Neuronal stem cell (in vitro differentiated cells): ENCODE measurements at regions not wholly inside any gene's neighbourhood (a gene's known extent, or its start where the extent isn't known, plus 50 kb on each side); places are given as distances from the start of the nearest gene placed in this dataset.

Source experiments
- DNase-seq: peaks from one replicate; pipeline ENCODE4 v3.0.0-alpha.2; 2013; ENCODE audit warnings: low spot score
- H2AFZ ChIP-seq: one replicate; pipeline ENCODE4 v1.6.1; 2013; ENCODE audit warnings: mild to moderate bottlenecking, low read length, inconsistent platforms
- H2AK5ac ChIP-seq: 2 replicates; pipeline ENCODE4 v1.6.1; 2013; ENCODE audit warnings: low read depth, mild to moderate bottlenecking, inconsistent platforms, low read length, moderate library complexity, mixed read lengths
- H2BK120ac ChIP-seq: 2 replicates; pipeline ENCODE4 v1.6.1; 2013; ENCODE audit warnings: low read depth, mild to moderate bottlenecking, inconsistent platforms, low read length, moderate library complexity, mixed read lengths
- H2BK12ac ChIP-seq: one replicate; pipeline ENCODE4 v1.6.1; 2013; ENCODE audit warnings: low read length, inconsistent platforms
- H2BK15ac ChIP-seq: 2 replicates; pipeline ENCODE4 v1.6.1; 2013; ENCODE audit warnings: mild to moderate bottlenecking, low read length, inconsistent platforms, mixed read lengths
- H2BK5ac ChIP-seq: one replicate; pipeline ENCODE4 v1.6.1; 2013; ENCODE audit warnings: inconsistent platforms, mild to moderate bottlenecking, low read length, moderate library complexity
- H3K14ac ChIP-seq: one replicate; pipeline ENCODE4 v1.6.1; 2013; ENCODE audit warnings: low read length, inconsistent platforms
- H3K18ac ChIP-seq: 2 replicates; pipeline ENCODE4 v1.6.1; 2013; ENCODE audit warnings: low read length, inconsistent platforms
- H3K23ac ChIP-seq: 2 replicates; pipeline ENCODE4 v1.6.1; 2013; ENCODE audit warnings: low read depth, mild to moderate bottlenecking, mixed read lengths, low read length, inconsistent platforms; ENCODE audit not compliant: poor library complexity
- H3K27ac ChIP-seq: replicated peaks from 3 replicates; pipeline ENCODE4 v1.5.1; 2013; ENCODE audit warnings: low read length, inconsistent platforms
- H3K27me3 ChIP-seq, 3 experiments: 2 replicates each; pipeline ENCODE4 v1.6.1; 2013; ENCODE audit warnings: low read length in 3 of 3, mild to moderate bottlenecking in 2 of 3, inconsistent platforms in 1 of 3, low read depth in 1 of 3, mixed read lengths in 1 of 3, moderate library complexity in 1 of 3; ENCODE audit not compliant: control insufficient read depth in 3 of 3, insufficient read depth in 3 of 3
- H3K36me3 ChIP-seq, 2 donors: replicated peaks in 1 of 2; 2 replicates each; pipeline ENCODE4 v1.6.1; 2013; ENCODE audit warnings: low read length in 2 of 2; ENCODE audit not compliant: control insufficient read depth in 2 of 2, insufficient read depth in 2 of 2
- H3K4ac ChIP-seq: 2 replicates; pipeline ENCODE4 v1.6.1; 2013; ENCODE audit warnings: inconsistent platforms, mild to moderate bottlenecking, low read length, moderate library complexity
- H3K4me1 ChIP-seq, 2 donors: 1 replicate in 1 of 2; 2 replicates in 1 of 2; pipeline ENCODE4 v1.6.1; 2013; ENCODE audit warnings: low read length in 2 of 2, low read depth in 1 of 2; ENCODE audit not compliant: control insufficient read depth in 2 of 2, insufficient read depth in 1 of 2
- H3K4me2 ChIP-seq: one replicate; pipeline ENCODE4 v1.6.1; 2013; ENCODE audit warnings: mild to moderate bottlenecking, low read length, inconsistent platforms; ENCODE audit not compliant: insufficient read depth, poor library complexity, severe bottlenecking
- H3K4me3 ChIP-seq, 2 donors: 2 replicates each; pipeline ENCODE4 v1.5.1; 2013; ENCODE audit warnings: low read length in 2 of 2, mild to moderate bottlenecking in 2 of 2, inconsistent platforms in 1 of 2, moderate library complexity in 1 of 2
- H3K79me1 ChIP-seq: one replicate; pipeline ENCODE4 v1.6.1; 2013; ENCODE audit warnings: low read depth, mild to moderate bottlenecking, inconsistent platforms, low read length, moderate library complexity
- H3K9ac ChIP-seq: one replicate; pipeline ENCODE4 v1.6.1; 2013; ENCODE audit warnings: mild to moderate bottlenecking, low read depth, low read length, inconsistent platforms; ENCODE audit not compliant: poor library complexity
- H3K9me3 ChIP-seq, 2 donors: replicated peaks in 1 of 2; 2 replicates each; pipeline versions ENCODE3 to v1.6.1; 2013; ENCODE audit warnings: low read length in 2 of 2, mild to moderate bottlenecking in 2 of 2, inconsistent platforms in 1 of 2, low read depth in 1 of 2, mixed read lengths in 1 of 2, moderate library complexity in 1 of 2; ENCODE audit not compliant: control insufficient read depth in 2 of 2, insufficient read depth in 1 of 2
- H4K8ac ChIP-seq: one replicate; pipeline ENCODE4 v1.6.1; 2013; ENCODE audit warnings: low read depth, mild to moderate bottlenecking, inconsistent platforms, low read length, moderate library complexity
- H4K91ac ChIP-seq: one replicate; pipeline ENCODE4 v1.6.1; 2013; ENCODE audit warnings: low read length, low read depth, mild to moderate bottlenecking, inconsistent platforms; ENCODE audit not compliant: poor library complexity
- WGBS, 2 donors: extraction: QIAGEN DNeasy Blood & Tissue Kit; methylation state at CpG; one replicate each; pipeline ENCODE4 v1.1.7; 2013; ENCODE audit warnings: missing lambda C conversion rate in 2 of 2, mixed read lengths in 1 of 2; ENCODE audit not compliant: insufficient read length in 2 of 2, insufficient replicate concordance in 1 of 2; ENCODE audit errors: extremely low coverage in 2 of 2; 5-methylcytosine and 5-hydroxymethylcytosine counted together

DNA sequence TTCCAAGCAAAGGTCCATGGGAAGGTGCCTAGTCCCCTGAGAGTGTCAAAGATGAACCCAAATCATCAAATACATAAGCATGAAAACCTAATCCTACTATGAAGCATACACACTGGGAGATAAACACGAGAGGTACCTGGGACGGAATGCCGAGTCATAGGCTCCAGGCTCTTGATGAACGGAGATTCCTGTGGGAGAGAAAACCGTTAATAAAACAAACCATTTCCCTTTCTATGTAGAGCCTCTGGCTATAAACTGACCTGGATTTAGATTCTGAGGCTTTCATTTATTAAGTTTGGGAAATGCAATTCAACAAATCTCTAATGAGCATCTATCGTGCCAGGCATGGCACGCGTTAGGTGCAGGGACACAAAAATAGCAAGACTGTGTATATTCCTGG is 206.4 kb upstream of the IL12B start:
- Histone ChIP-seq H3K14ac (no peak overlapping the region), H2BK120ac (no peak overlapping the region), H3K4me2 (no peak overlapping the region), H4K8ac (no peak overlapping the region), H3K4me1 (no peaks in the 10 kb centered on the region), H3K4me3 (no peak overlapping the region), H2AK5ac (no peak overlapping the region), H3K9me3 (no peaks in the 10 kb centered on the region), H2BK5ac (no peak overlapping the region), H3K4ac (no peak overlapping the region), H3K27ac (no peak overlapping the region), H3K18ac (no peak overlapping the region), H3K79me1 (no peaks in the 10 kb centered on the region), H3K36me3 (no peaks in the 10 kb centered on the region), H3K23ac (no peak overlapping the region), H3K27me3 (no peaks in the 10 kb centered on the region), H4K91ac (no peak overlapping the region), H2AFZ (no peak overlapping the region), H2BK15ac (no peak overlapping the region), H2BK12ac (no peak overlapping the region), H3K9ac (no peak overlapping the region)
- no peak for DNase-seq
- WGBS, 2 donors, result no CpG with 5 or more reads among the region's 8 CpGs

DNA sequence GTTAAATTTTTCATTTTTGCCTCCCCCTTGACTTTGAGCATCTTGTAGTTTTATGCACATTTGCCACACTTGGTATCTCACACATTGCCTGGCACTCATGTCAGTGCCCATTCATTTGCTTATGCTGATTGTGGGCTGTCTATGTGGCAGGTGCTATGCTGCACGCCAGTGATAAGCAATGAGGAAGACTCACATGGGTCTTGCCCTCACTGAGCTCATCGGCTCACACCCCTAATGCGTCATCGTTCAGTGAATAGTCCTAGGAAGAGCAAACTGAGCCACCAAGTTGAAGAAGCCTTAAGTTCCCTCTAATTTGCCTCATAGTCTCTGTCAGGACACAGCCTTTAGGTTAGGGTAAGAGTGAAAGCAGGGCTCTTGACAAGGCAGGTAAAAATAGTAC is 209.4 kb upstream of the IL12B start:
- H3K4me2 ChIP-seq, result no peak overlapping the region
- no peak overlapping the region for H2AK5ac ChIP-seq
- no peak overlapping the region for H3K27ac ChIP-seq
- no peaks in the 10 kb centered on the region for H3K4me1 ChIP-seq
- no peaks in the 10 kb centered on the region for H3K9me3 ChIP-seq
- H3K27me3 ChIP-seq, result no peaks in the 10 kb centered on the region
- no peak overlapping the region for H2BK15ac ChIP-seq
- H4K91ac ChIP-seq, result no peak overlapping the region
- DNase-seq, result no peak
- no CpG with 5 or more reads among the region's 4 CpGs for WGBS, 2 donors
- H3K79me1 ChIP-seq, result no peaks in the 10 kb centered on the region
- no peak overlapping the region for H2AFZ ChIP-seq
- no peak overlapping the region for H4K8ac ChIP-seq
- no peak overlapping the region for H2BK12ac ChIP-seq
- no peak overlapping the region for H3K18ac ChIP-seq
- H2BK5ac ChIP-seq, result no peak overlapping the region
- no peaks in the 10 kb centered on the region for H3K36me3 ChIP-seq
- no peak overlapping the region for H3K14ac ChIP-seq
- H3K4me3 ChIP-seq, result no peak overlapping the region
- no peak overlapping the region for H2BK120ac ChIP-seq
- H3K23ac ChIP-seq, result no peak overlapping the region
- no peak overlapping the region for H3K4ac ChIP-seq
- no peak overlapping the region for H3K9ac ChIP-seq

DNA sequence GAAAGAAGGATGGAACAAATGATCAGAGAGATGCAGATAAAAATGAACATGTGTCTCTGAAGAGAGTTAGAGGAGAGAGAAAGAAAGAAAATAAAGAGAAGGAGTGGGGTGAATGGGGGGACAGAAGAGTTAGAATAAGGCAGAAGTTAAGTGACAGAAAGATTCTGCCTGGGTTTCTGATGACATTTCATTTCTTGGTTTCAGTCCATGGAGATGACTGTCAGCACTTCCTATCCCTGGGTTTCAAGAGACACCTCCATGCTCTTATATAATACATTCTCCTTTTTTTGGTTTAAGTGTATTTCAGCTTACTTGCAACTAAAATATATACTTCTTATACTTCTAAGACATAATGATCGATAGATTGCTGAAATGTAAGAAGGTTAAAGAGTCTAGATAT is 213.0 kb upstream of the IL12B start:
- Histone ChIP-seq H2AFZ (no peak overlapping the region), H3K79me1 (no peaks in the 10 kb centered on the region)
- no CpG with 5 or more reads among the region's 1 CpG for WGBS, 2 donors

DNA sequence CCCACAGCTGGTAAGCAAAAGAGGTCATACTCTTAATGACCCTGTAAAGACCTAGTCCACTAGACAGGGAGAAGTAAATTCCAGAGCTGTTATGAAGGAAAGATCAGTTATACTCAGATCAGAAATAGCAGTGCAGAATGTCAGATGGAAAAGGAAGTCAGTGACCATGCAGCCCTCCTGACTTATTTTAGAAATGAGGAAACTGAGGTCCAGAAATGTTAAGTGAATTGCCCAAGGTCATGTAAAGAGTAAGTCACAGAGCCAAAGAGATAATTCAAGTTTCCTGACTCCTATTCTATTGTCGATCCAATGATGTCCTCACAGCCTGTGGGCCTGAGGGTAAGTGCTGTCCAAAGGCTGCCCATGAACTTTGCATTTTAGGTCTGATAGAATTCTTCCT is 214.9 kb upstream of the IL12B start:
- H3K9ac ChIP-seq, result no peak overlapping the region
- H2AFZ ChIP-seq, result no peak overlapping the region
- H2BK15ac ChIP-seq, result no peak overlapping the region
- no peak for DNase-seq
- H3K36me3 ChIP-seq, result no peaks in the 10 kb centered on the region
- no peaks in the 10 kb centered on the region for H3K4me1 ChIP-seq
- H3K4me3 ChIP-seq, result no peak overlapping the region
- no peaks in the 10 kb centered on the region for H3K9me3 ChIP-seq
- no peak overlapping the region for H3K18ac ChIP-seq
- no peak overlapping the region for H3K4me2 ChIP-seq
- no peak overlapping the region for H3K14ac ChIP-seq
- no peaks in the 10 kb centered on the region for H3K27me3 ChIP-seq
- no peak overlapping the region for H2BK120ac ChIP-seq
- H3K23ac ChIP-seq, result no peak overlapping the region
- H2AK5ac ChIP-seq, result no peak overlapping the region
- H3K27ac ChIP-seq, result no peak overlapping the region
- H4K8ac ChIP-seq, result no peak overlapping the region
- no peak overlapping the region for H2BK12ac ChIP-seq
- no peak overlapping the region for H3K4ac ChIP-seq
- no peak overlapping the region for H2BK5ac ChIP-seq
- H3K79me1 ChIP-seq, result no peaks in the 10 kb centered on the region
- no peak overlapping the region for H4K91ac ChIP-seq
- WGBS, 2 donors, result no CpG with 5 or more reads among the region's 1 CpG

More for the DNA sequence above, 213.0 kb upstream of the IL12B start:
- Histone ChIP-seq H3K23ac (no peak overlapping the region), H3K4ac (no peak overlapping the region), H3K9me3 (no peaks in the 10 kb centered on the region), H3K36me3 (no peaks in the 10 kb centered on the region), H3K4me2 (no peak overlapping the region), H4K8ac (no peak overlapping the region), H2BK15ac (no peak overlapping the region), H3K9ac (no peak overlapping the region), H2BK12ac (no peak overlapping the region), H3K4me1 (no peaks in the 10 kb centered on the region), H2BK5ac (no peak overlapping the region), H2BK120ac (no peak overlapping the region), H3K4me3 (no peak overlapping the region), H3K14ac (no peak overlapping the region), H2AK5ac (no peak overlapping the region), H3K27ac (no peak overlapping the region), H3K18ac (no peak overlapping the region), H3K27me3 (no peaks in the 10 kb centered on the region), H4K91ac (no peak overlapping the region)
- DNase-seq, result no peak
